ENCODE measurements at regions not wholly inside any gene's neighbourhood (a gene's known extent, or its start where the extent isn't known, plus 50 kb on each side); places are given as distances from the start of the nearest gene placed in this dataset.

- H3K4me1 ChIP-seq (ENCODE audit: insufficient read depth, low read length, poor library complexity, severe bottlenecking): no peaks in the 10 kb centered on the region
- no TSS peak for BruUV-seq (replicated peaks)
- CTCF ChIA-PET: interaction anchor here (0.6 kb wide), 1 partner anchor 12 kb away, joined by 6 read pairs; no protein-coding TSS in a partner anchor
- intact Hi-C loops (cut with micrococcal nuclease; ENCODE audit: unreplicated experiment): no loop called here
- TF ChIP-seq, protein P1, sequence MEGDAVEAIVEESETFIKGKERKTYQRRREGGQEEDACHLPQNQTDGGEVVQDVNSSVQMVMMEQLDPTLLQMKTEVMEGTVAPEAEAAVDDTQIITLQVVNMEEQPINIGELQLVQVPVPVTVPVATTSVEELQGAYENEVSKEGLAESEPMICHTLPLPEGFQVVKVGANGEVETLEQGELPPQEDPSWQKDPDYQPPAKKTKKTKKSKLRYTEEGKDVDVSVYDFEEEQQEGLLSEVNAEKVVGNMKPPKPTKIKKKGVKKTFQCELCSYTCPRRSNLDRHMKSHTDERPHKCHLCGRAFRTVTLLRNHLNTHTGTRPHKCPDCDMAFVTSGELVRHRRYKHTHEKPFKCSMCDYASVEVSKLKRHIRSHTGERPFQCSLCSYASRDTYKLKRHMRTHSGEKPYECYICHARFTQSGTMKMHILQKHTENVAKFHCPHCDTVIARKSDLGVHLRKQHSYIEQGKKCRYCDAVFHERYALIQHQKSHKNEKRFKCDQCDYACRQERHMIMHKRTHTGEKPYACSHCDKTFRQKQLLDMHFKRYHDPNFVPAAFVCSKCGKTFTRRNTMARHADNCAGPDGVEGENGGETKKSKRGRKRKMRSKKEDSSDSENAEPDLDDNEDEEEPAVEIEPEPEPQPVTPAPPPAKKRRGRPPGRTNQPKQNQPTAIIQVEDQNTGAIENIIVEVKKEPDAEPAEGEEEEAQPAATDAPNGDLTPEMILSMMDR (conservative IDR thresholded peaks at IDR 0.05; ENCODE audit: low read depth, low read length): no peak
- no peak for TF ChIP-seq EZH2 (IDR thresholded peaks at IDR 0.05; ENCODE audit: borderline replicate concordance, low read depth, low read length, poor library complexity, severe bottlenecking)
- no peaks in the 10 kb centered on the region for H3K9me3 ChIP-seq (ENCODE audit: low read depth, low read length, poor library complexity, severe bottlenecking)
- no peak for DNase-seq (ENCODE audit: low spot score)
- no peak overlapping the region for H3K27ac ChIP-seq (ENCODE audit: low read depth, low read length, poor library complexity, severe bottlenecking)
- no peaks in the 10 kb centered on the region for H3K36me3 ChIP-seq (ENCODE audit: insufficient read depth, low read length, poor library complexity, severe bottlenecking)
- no peak overlapping the region for H3K4me3 ChIP-seq (ENCODE audit: low read depth, low read length, poor library complexity, severe bottlenecking)
- POLR2A ChIA-PET (ENCODE audit: low non-redundant PET): no interaction called here
- no peaks in the 10 kb centered on the region for H3K27me3 ChIP-seq (replicated peaks; ENCODE audit: insufficient read depth, low read depth, low read length, poor library complexity)
Measured at GRCh38 chr14:49959822-49960408, 67.0 kb downstream of the ARF6 start.

DNA sequence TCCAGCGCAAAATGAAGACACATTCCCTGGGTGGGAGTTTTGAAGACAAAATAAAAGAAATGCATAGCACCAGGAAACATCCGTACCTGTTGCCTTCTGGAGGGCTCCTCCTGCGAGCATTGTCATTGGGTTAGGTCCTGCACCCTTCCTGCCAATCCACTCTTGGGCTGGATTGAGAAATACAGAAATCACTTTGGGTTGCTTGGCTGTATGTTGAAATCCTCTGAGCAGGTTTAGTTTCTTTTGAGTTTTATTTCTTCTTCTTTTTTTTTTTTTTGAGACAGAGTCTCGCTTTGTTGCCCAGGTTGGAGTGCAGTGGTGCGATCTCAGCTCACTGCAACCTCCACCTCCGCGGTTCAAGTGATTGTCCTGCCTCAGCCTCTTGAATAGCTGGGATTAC, 67.6 kb downstream of the ARF6 start:
- no peak for DNase-seq (ENCODE audit: low spot score)
- H3K36me3 ChIP-seq (ENCODE audit: insufficient read depth, low read length, poor library complexity, severe bottlenecking): no peaks in the 10 kb centered on the region
- ChIA-PET POLR2A (ENCODE audit: low non-redundant PET) (no interaction called here), CTCF (interaction anchor here (0.6 kb wide), 1 partner anchor 13 kb away, joined by 6 read pairs; no protein-coding TSS in a partner anchor)
- no TSS peak for BruUV-seq (replicated peaks)
- intact Hi-C loops (cut with micrococcal nuclease; ENCODE audit: unreplicated experiment): no loop called here
- TF ChIP-seq EZH2 (IDR thresholded peaks at IDR 0.05; ENCODE audit: borderline replicate concordance, low read depth, low read length, poor library complexity, severe bottlenecking): no peak
- TF ChIP-seq, protein P1 (conservative IDR thresholded peaks at IDR 0.05; ENCODE audit: low read depth, low read length): no peak
- no peaks in the 10 kb centered on the region for H3K27me3 ChIP-seq (replicated peaks; ENCODE audit: insufficient read depth, low read depth, low read length, poor library complexity)
- no peaks in the 10 kb centered on the region for H3K9me3 ChIP-seq (ENCODE audit: low read depth, low read length, poor library complexity, severe bottlenecking)
- H3K27ac ChIP-seq (ENCODE audit: low read depth, low read length, poor library complexity, severe bottlenecking): no peak overlapping the region
- H3K4me1 ChIP-seq (ENCODE audit: insufficient read depth, low read length, poor library complexity, severe bottlenecking): no peaks in the 10 kb centered on the region
- no peak overlapping the region for H3K4me3 ChIP-seq (ENCODE audit: low read depth, low read length, poor library complexity, severe bottlenecking)

DNA sequence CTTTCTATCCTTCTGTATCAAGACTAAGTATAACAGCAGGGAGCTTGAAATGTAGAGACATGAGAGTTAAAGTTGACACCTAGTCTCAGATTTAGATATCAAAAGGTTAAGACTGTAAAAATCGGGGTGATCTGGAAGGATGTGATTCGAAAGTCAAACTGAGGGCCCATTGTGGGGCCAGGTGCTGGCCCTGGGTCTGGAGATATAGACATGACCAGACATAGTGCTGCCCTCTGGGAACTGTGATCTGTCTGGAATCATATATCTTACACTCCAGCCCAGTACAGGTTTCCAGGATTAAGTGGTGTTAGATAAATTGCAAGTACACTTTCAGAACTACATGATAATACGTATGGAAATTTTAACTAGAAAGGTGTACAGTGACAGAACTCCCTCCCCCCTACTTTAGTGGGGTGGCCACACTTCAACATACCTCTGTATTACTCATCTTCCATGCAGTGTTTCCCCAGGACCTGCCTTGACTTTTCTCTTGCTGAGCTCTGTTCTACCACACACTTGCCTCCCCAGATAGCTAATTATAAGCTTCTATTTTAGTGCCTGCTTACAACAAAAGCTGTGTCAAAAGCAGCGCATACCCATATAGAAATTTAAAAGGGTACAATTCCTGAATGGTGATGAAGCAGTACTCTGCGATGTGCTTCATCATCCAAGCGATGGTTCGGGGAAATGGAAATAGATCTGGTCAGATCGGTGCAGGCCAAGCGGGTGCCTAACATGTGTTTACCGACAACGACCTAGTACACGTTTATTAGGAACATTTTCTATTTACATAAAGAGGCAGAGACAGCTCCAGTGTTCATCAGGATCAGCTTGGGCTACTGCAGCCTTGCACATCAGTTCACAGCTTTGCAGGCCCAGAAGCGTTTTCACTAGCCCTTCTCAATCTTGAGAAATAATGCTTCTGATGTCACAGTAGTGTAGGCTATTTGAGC, 68.7 kb downstream of the ARF6 start:
- Histone ChIP-seq H3K4me1 (ENCODE audit: insufficient read depth, low read length, poor library complexity, severe bottlenecking) (no peaks in the 10 kb centered on the region), H3K9me3 (ENCODE audit: low read depth, low read length, poor library complexity, severe bottlenecking) (no peaks in the 10 kb centered on the region), H3K4me3 (ENCODE audit: low read depth, low read length, poor library complexity, severe bottlenecking) (no peak overlapping the region), H3K27me3 (replicated peaks; ENCODE audit: insufficient read depth, low read depth, low read length, poor library complexity) (no peaks in the 10 kb centered on the region), H3K36me3 (ENCODE audit: insufficient read depth, low read length, poor library complexity, severe bottlenecking) (no peaks in the 10 kb centered on the region), H3K27ac (ENCODE audit: low read depth, low read length, poor library complexity, severe bottlenecking) (no peak overlapping the region)
- intact Hi-C loops (cut with micrococcal nuclease; ENCODE audit: unreplicated experiment): no loop called here
- BruUV-seq (replicated peaks): no TSS peak
- DNase-seq (ENCODE audit: low spot score): no peak
- TF ChIP-seq, protein P1 (conservative IDR thresholded peaks at IDR 0.05; ENCODE audit: low read depth, low read length): no peak
- no peak for TF ChIP-seq EZH2 (IDR thresholded peaks at IDR 0.05; ENCODE audit: borderline replicate concordance, low read depth, low read length, poor library complexity, severe bottlenecking)
- ChIA-PET CTCF (no interaction called here), POLR2A (ENCODE audit: low non-redundant PET) (no interaction called here)

Measured in A673 (cell line).